PC-3 (cell line): ENCODE measurements at regions not wholly inside any gene's neighbourhood (a gene's known extent, or its start where the extent isn't known, plus 50 kb on each side); places are given as distances from the start of the nearest gene placed in this dataset.

Experiments used
- ATAC-seq: fragments of 200-7000 bp; cut with Tn5 transposase; 2 replicates; pipeline ENCODE4 v1.9.1; 2020; ENCODE audit warnings: mild to moderate bottlenecking, moderate library complexity
- BruUV-seq: library from RNA; stranded (reverse); fragments of 400-500 nt; replicated peaks from 2 replicates; lab custom pipeline; 2021; lab: Mats Ljungman, UMichigan
- CTCF ChIA-PET: fragments of 300-600 bp; sonication (Branson Sonifier 250); formaldehyde crosslinking; loops from one replicate; lab custom pipeline; 2022; ENCODE audit warnings: antibody characterized with exemption; lab: Charles Lee
- POLR2A ChIA-PET: fragments of 300-600 bp; sonication (Branson Sonifier 250); formaldehyde crosslinking; loops from one replicate; lab custom pipeline; 2022; ENCODE audit warnings: antibody characterized with exemption; ENCODE audit not compliant: unreplicated experiment; lab: Charles Lee
- DNase-seq: peaks from one replicate; pipeline ENCODE4 v3.0.0-alpha.2; 2015
- H2AFZ ChIP-seq: fragments of 300-600 bp; sonication (generic); 2 replicates; pipeline ENCODE4 v1.6.0; 2016; ENCODE audit warnings: antibody characterized with exemption, low read length
- H3F3A ChIP-seq: fragments of 300-600 bp; sonication (generic); one replicate; pipeline ENCODE4 v1.6.0; 2017; ENCODE audit warnings: antibody characterized with exemption, low read length, control low read depth, mild to moderate bottlenecking; ENCODE audit not compliant: unreplicated experiment
- H3K27ac ChIP-seq: fragments of 300-600 bp; sonication (generic); 2 replicates; pipeline ENCODE4 v1.5.1; 2016; ENCODE audit warnings: mild to moderate bottlenecking, low read length
- H3K27me3 ChIP-seq: fragments of 300-600 bp; sonication (generic); 2 replicates; pipeline ENCODE4 v1.6.1; 2016; ENCODE audit warnings: low read length, mixed read lengths
- H3K36me3 ChIP-seq: fragments of 300-600 bp; sonication (generic); 2 replicates; pipeline ENCODE4 v1.6.1; 2016; ENCODE audit warnings: low read depth, mixed run types, low read length, mixed read lengths
- H3K4me1 ChIP-seq: fragments of 300-600 bp; sonication (generic); 2 replicates; pipeline ENCODE4 v1.5.1; 2016; ENCODE audit warnings: low read length; ENCODE audit not compliant: insufficient read depth
- H3K4me2 ChIP-seq: fragments of 300-600 bp; sonication (generic); 2 replicates; pipeline ENCODE4 v1.6.0; 2016; ENCODE audit warnings: low read length
- H3K4me3 ChIP-seq: fragments of 300-600 bp; sonication (generic); 2 replicates; pipeline ENCODE4 v1.5.1; 2016; ENCODE audit warnings: mild to moderate bottlenecking, low read length, mixed read lengths
- H3K79me2 ChIP-seq: fragments of 300-600 bp; sonication (generic); 2 replicates; pipeline ENCODE4 v1.6.1; 2017; ENCODE audit warnings: low read length, mixed read lengths
- H3K9ac ChIP-seq: fragments of 300-600 bp; sonication (generic); 2 replicates; pipeline ENCODE4 v1.6.0; 2016; ENCODE audit warnings: mild to moderate bottlenecking, low read length
- H3K9me2 ChIP-seq: fragments of 300-600 bp; sonication (generic); replicated peaks from 2 replicates; pipeline ENCODE4 v1.6.1; 2016; ENCODE audit warnings: mixed run types, low read length, mixed read lengths
- H3K9me3 ChIP-seq: fragments of 300-600 bp; sonication (generic); 2 replicates; pipeline ENCODE4 v1.6.1; 2016; ENCODE audit warnings: low read length, mixed read lengths
- H4K20me1 ChIP-seq: fragments of 300-600 bp; sonication (generic); 2 replicates; pipeline ENCODE4 v1.6.1; 2016; ENCODE audit warnings: low read length, mixed read lengths
- EZH2 ChIP-seq: fragments of 300-600 bp; sonication (generic); IDR thresholded peaks from one replicate; pipeline ENCODE4 v1.6.1; 2017; ENCODE audit warnings: antibody characterized with exemption, mild to moderate bottlenecking, low read length; ENCODE audit not compliant: unreplicated experiment
- EZH2phosphoT487 ChIP-seq: fragments of 300-600 bp; sonication (generic); IDR thresholded peaks from 2 replicates; pipeline ENCODE4 v1.6.1; 2018; ENCODE audit warnings: mild to moderate bottlenecking, antibody characterized with exemption, low read length, borderline replicate concordance
- intact Hi-C: fragments of 100-400 bp; cut with micrococcal nuclease; formaldehyde crosslinking; loops from 2 replicates; pipeline ENCODE4 v1.9.0; 2023
- TF ChIP-seq, protein P1 (sequence below): fragments of 300-600 bp; sonication (generic); conservative IDR thresholded peaks from 2 replicates; pipeline ENCODE4 v1.5.1; 2017; ENCODE audit warnings: antibody characterized with exemption, low read depth, mild to moderate bottlenecking, low read length

DNA sequence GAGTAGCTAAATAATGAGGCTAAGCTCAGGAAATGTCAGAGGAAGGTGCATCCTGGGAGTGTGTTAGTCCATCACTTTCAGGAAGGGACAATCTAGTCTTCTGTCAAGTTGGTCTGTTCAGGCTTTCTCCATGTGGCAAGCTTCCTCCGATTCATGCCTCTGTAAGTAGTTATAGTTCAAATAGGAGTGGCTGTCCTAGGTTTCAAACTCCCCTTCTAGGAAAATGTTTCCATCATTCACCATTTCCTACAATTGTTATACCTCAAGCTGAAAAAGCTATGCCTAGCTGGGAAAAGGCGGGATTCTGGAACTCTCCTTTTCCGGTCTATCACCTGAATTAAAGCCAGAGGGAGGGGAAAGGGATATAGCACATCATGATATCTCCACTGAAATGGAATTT, 287.7 kb upstream of the ZSWIM2 start:
- Histone ChIP-seq H3K4me2 (no peak overlapping the region), H3K9me3 (no peaks in the 10 kb centered on the region), H3K36me3 (no peaks in the 10 kb centered on the region), H2AFZ (no peak overlapping the region), H3K27ac (no peak overlapping the region), H3K9me2 (no peaks in the 10 kb centered on the region), H3K79me2 (no peaks in the 10 kb centered on the region), H3F3A (no peaks in the 10 kb centered on the region), H3K4me1 (no peaks in the 10 kb centered on the region), H3K27me3 (no peaks in the 10 kb centered on the region), H3K4me3 (no peak overlapping the region), H3K9ac (no peak overlapping the region), H4K20me1 (no peaks in the 10 kb centered on the region)
- CTCF ChIA-PET, result no interaction called here
- POLR2A ChIA-PET, result interaction anchor here (0.6 kb wide), 1 partner anchor 29 kb away, joined by 8 read pairs; no protein-coding TSS in a partner anchor
- DNase-seq (no peak), ATAC-seq (no peak)
- no peak for TF ChIP-seq EZH2phosphoT487
- TF ChIP-seq, protein P1, sequence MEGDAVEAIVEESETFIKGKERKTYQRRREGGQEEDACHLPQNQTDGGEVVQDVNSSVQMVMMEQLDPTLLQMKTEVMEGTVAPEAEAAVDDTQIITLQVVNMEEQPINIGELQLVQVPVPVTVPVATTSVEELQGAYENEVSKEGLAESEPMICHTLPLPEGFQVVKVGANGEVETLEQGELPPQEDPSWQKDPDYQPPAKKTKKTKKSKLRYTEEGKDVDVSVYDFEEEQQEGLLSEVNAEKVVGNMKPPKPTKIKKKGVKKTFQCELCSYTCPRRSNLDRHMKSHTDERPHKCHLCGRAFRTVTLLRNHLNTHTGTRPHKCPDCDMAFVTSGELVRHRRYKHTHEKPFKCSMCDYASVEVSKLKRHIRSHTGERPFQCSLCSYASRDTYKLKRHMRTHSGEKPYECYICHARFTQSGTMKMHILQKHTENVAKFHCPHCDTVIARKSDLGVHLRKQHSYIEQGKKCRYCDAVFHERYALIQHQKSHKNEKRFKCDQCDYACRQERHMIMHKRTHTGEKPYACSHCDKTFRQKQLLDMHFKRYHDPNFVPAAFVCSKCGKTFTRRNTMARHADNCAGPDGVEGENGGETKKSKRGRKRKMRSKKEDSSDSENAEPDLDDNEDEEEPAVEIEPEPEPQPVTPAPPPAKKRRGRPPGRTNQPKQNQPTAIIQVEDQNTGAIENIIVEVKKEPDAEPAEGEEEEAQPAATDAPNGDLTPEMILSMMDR, result no peak
- TF ChIP-seq EZH2, result no peak
- no TSS peak for BruUV-seq
- intact Hi-C loops, result loop anchor here (5.0 kb wide), 1 partner anchor 161 kb away; no protein-coding TSS in a partner anchor

DNA sequence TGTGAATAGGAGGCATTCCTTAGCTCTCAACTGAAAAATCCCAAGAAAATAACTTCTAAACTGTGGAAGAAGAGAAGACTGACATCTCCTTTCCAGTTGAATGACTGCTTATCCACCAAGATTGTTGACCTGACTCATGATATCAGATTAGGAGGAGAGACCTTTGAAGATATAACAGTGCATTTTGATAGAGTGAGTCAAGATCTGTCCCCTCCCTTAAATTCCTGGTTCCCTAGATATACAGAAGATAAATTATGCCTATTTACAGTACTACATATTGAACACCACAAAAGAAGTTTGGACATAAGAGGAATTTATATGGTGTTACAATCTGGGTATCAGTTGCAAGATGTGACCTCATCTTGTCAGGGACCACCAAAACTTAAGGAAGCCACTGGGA, 285.3 kb upstream of the ZSWIM2 start:
- H3K27ac ChIP-seq, result no peak overlapping the region
- H3K4me2 ChIP-seq, result no peak overlapping the region
- no peaks in the 10 kb centered on the region for H4K20me1 ChIP-seq
- intact Hi-C loops, result no loop called here
- H2AFZ ChIP-seq, result no peak overlapping the region
- H3K9ac ChIP-seq, result no peak overlapping the region
- no TSS peak for BruUV-seq
- H3K79me2 ChIP-seq, result no peaks in the 10 kb centered on the region
- no peaks in the 10 kb centered on the region for H3K4me1 ChIP-seq
- H3K36me3 ChIP-seq, result no peaks in the 10 kb centered on the region
- no peaks in the 10 kb centered on the region for H3K9me2 ChIP-seq
- ChIA-PET CTCF (no interaction called here), POLR2A (no interaction called here)
- DNase-seq, result no peak
- no peak overlapping the region for H3K4me3 ChIP-seq
- no peaks in the 10 kb centered on the region for H3K27me3 ChIP-seq
- no peaks in the 10 kb centered on the region for H3F3A ChIP-seq
- no peak for TF ChIP-seq EZH2phosphoT487
- TF ChIP-seq, protein P1, result no peak
- no peak for TF ChIP-seq EZH2
- no peaks in the 10 kb centered on the region for H3K9me3 ChIP-seq
- ATAC-seq, result no peak

DNA sequence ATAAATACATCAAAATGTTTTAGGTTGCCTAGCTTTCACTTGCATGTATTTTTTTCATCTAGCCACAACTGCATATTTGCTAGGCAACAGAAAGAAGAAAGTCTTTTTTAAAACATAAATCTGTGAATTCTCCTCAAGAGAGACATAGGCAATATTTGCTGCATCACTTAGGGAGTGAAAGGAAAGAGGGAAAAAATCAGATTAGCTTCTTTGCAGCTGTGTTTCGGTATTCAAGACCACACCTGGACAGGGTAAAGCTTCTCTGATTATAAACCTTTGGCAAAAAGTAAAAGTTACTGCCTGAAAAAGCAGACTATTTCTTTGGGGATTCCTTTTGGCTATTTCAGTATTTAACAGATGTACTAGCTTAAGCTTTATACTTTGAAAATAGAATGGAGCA, 280.9 kb upstream of the ZSWIM2 start:
- Histone ChIP-seq H3K9ac (no peak overlapping the region), H3K27me3 (peaks cover 6% of the 10 kb centered on the region; the same call in 1 of the 2 replicates), H3K9me2 (no peaks in the 10 kb centered on the region), H3K79me2 (no peaks in the 10 kb centered on the region), H3K36me3 (no peaks in the 10 kb centered on the region), H3K4me3 (no peak overlapping the region), H3K9me3 (no peaks in the 10 kb centered on the region), H4K20me1 (no peaks in the 10 kb centered on the region), H3K4me1 (no peaks in the 10 kb centered on the region), H2AFZ (no peak overlapping the region), H3F3A (no peaks in the 10 kb centered on the region), H3K4me2 (no peak overlapping the region), H3K27ac (no peak overlapping the region)
- CTCF ChIA-PET, result no interaction called here
- BruUV-seq, result no TSS peak
- ATAC-seq, result no peak
- TF ChIP-seq EZH2phosphoT487 (no peak), EZH2 (no peak)
- TF ChIP-seq, protein P1, result no peak
- intact Hi-C loops, result no loop called here
- no peak for DNase-seq
- POLR2A ChIA-PET, result no interaction called here
